ENCODE measurements at regions not wholly inside any gene's neighbourhood (a gene's known extent, or its start where the extent isn't known, plus 50 kb on each side); places are given as distances from the start of the nearest gene placed in this dataset.

DNA sequence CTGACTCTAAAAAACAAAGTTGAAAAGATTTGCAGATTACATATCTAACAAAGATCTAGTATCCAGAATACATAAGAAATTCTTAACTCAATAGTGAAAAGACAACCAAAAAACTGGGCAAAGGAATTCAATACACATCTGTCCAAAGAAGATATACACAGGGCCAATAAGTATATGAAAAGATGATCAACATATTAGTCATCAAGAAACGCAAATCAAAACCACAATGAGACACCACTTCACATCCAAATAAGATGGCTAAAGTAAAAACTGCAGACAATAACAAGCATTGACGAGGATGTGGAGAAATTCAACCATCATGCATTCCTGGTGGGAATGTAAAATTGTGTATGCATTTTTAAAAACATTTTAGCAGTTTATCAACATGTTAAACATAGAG, 256.0 kb downstream of the EIPR1 start:
- no peak for DNase-seq
- peaks cover 0 to 20% (median 0%) of the 10 kb centered on the region in 3 donors for H3K27me3 ChIP-seq (ENCODE audit: insufficient read depth in 3 of 3, low read length in 2 of 3)
- H3K9me3 ChIP-seq, result no peaks in the 10 kb centered on the region
- intact Hi-C loops (cut with DNase I), result no loop called here
- TF ChIP-seq, protein P1, sequence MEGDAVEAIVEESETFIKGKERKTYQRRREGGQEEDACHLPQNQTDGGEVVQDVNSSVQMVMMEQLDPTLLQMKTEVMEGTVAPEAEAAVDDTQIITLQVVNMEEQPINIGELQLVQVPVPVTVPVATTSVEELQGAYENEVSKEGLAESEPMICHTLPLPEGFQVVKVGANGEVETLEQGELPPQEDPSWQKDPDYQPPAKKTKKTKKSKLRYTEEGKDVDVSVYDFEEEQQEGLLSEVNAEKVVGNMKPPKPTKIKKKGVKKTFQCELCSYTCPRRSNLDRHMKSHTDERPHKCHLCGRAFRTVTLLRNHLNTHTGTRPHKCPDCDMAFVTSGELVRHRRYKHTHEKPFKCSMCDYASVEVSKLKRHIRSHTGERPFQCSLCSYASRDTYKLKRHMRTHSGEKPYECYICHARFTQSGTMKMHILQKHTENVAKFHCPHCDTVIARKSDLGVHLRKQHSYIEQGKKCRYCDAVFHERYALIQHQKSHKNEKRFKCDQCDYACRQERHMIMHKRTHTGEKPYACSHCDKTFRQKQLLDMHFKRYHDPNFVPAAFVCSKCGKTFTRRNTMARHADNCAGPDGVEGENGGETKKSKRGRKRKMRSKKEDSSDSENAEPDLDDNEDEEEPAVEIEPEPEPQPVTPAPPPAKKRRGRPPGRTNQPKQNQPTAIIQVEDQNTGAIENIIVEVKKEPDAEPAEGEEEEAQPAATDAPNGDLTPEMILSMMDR (IDR thresholded peaks at IDR 0.05), result no peak
- no peaks in the 10 kb centered on the region for H3K36me3 ChIP-seq (ENCODE audit: insufficient read depth in 1 of 2, low read depth in 1 of 2)
- 91 to 98% (median 93%) methylated on average over 2 of the region's 2 CpGs for WGBS, 3 donors
- no peaks in the 10 kb centered on the region for H3K4me1 ChIP-seq
- no peak overlapping the region for H3K27ac ChIP-seq
- no peak overlapping the region for H3K4me3 ChIP-seq
- no peak for ATAC-seq

DNA sequence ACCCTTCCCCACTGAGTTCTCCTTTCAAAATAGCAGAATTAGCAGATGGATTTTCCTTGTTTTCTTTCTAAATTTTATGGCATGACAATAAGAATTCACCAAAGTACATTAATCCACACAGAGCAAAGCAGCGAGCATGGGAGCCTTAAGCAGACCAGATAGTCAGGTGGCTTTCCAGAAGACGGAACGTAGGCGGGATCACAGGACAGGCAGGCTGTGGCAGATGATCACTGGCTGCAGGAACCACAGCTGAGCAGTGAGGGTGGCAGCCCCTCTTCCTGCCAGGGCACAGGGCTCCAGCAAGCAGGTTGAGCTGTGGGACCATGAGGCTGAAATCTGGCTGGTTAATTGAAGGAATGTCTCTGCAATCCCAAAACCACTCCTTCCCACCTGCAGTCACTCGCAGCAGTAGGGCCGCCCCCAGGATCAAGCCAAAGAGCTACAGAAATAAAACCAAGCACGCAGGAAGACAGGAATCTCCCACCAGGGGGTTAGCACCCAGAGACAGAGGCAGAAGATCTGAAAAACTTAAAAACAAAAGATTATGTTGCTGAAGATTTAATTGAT, 259.9 kb downstream of the EIPR1 start:
- H3K27ac ChIP-seq, result no peak overlapping the region
- WGBS, 3 donors, result 70 to 77% (median 71%) methylated on average over 7 of the region's 7 CpGs
- no peaks in the 10 kb centered on the region for H3K9me3 ChIP-seq
- TF ChIP-seq, protein P1 (IDR thresholded peaks at IDR 0.05), result no peak
- H3K4me1 ChIP-seq, result no peaks in the 10 kb centered on the region
- H3K27me3 ChIP-seq (ENCODE audit: insufficient read depth in 3 of 3, low read length in 2 of 3), result no peaks in the 10 kb centered on the region
- H3K4me3 ChIP-seq, result no peak overlapping the region
- DNase-seq (no peak), ATAC-seq (no peak)
- no peaks in the 10 kb centered on the region for H3K36me3 ChIP-seq (ENCODE audit: insufficient read depth in 1 of 2, low read depth in 1 of 2)
- intact Hi-C loops (cut with DNase I), result no loop called here

DNA sequence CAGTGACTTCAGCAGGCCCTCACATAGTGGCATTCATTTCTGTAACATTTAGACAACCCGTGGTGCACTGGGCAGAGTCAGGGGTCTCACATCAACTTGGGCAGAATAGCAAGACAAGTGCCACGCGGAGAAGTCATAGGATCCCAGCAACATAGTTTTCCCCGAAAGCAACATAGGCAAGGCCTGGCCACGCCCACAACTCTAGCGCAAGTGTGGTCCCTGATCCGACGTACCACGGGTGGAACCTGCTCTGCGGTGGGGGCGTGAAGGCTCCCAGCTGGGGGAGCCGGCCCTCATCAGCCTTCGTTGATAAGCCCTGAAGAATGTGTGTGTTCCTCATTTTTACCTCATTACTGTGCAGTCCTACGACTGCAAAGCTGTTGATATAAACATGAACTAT, 261.2 kb downstream of the EIPR1 start:
- no peak for ATAC-seq
- Histone ChIP-seq H3K36me3 (ENCODE audit: insufficient read depth in 1 of 2, low read depth in 1 of 2) (no peaks in the 10 kb centered on the region), H3K27me3 (ENCODE audit: insufficient read depth in 3 of 3, low read length in 2 of 3) (no peaks in the 10 kb centered on the region), H3K4me1 (no peaks in the 10 kb centered on the region), H3K27ac (no peak overlapping the region), H3K4me3 (no peak overlapping the region), H3K9me3 (no peaks in the 10 kb centered on the region)
- intact Hi-C loops (cut with DNase I), result no loop called here
- 93 to 94% (median 94%) methylated on average over 14 of the region's 14 CpGs for WGBS, 3 donors
- DNase-seq, result no peak
- TF ChIP-seq, protein P1 (IDR thresholded peaks at IDR 0.05), result no peak

DNA sequence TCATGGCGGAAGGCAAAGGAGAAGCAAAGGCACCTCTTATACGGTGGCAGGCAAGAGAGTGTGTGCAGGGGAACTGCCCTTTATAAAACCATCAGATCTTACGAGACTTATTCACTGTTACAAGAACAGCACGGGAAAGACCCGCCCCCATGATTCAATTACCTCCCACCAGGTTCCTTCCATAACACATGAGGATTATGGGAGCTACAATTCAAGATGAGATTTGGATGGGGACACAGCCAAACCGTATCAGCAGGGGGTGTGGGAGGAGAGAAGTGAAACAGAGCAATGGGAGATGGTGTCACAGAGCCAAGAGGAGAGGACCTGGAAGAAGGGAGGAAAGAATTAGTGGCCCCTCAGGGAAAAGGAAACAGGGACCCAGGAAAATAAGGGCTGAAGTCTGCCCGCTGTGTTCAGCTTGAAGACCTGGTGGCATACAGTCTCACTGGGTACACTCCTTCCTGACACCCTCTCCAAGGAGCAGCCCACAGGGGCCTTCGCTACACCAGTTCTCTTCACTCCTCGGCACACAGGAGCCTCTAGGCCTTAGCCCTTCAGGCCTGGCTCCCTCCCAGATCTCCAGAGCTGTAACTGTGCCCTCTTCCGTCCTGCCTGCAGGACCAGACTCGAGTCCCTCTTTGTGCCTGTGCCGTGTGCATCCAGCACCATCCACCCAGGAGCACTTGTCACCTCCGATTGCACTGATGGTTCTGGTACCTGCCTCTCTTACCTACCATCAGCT, 262.1 kb downstream of the EIPR1 start:
- Histone ChIP-seq H3K4me3 (no peak overlapping the region), H3K4me1 (no peaks in the 10 kb centered on the region), H3K9me3 (no peaks in the 10 kb centered on the region), H3K27me3 (ENCODE audit: insufficient read depth in 3 of 3, low read length in 2 of 3) (no peaks in the 10 kb centered on the region), H3K36me3 (ENCODE audit: insufficient read depth in 1 of 2, low read depth in 1 of 2) (no peaks in the 10 kb centered on the region), H3K27ac (no peak overlapping the region)
- intact Hi-C loops (cut with DNase I), result no loop called here
- DNase-seq (no peak), ATAC-seq (no peak)
- 86 to 92% (median 91%) methylated on average over 13 of the region's 13 CpGs for WGBS, 3 donors
- TF ChIP-seq, protein P1 (IDR thresholded peaks at IDR 0.05), result no peak
